T-cell (primary cell): ENCODE measurements at regions not wholly inside any gene's neighbourhood (a gene's known extent, or its start where the extent isn't known, plus 50 kb on each side); places are given as distances from the start of the nearest gene placed in this dataset.
A peak's percentile ranks its signal among the peaks of the same experiment; 100 is the strongest.

ENCODE experiments used
- ATAC-seq, 4 experiments: fragments of 200-7000 bp in 3 of 4; fragments of 150-1000 bp in 1 of 4; cut with Tn5 transposase; replicated peaks in 1 of 4; 1 replicate in 3 of 4; 2 replicates in 1 of 4; pipeline ENCODE4 v1.10.0; 2021; ENCODE audit warnings: moderate library complexity in 3 of 4, mild to moderate bottlenecking in 2 of 4, moderate number of reproducible peaks in 1 of 4
- CTCF ChIA-PET, 2 donors: fragments of 300-600 bp; sonication (Branson Sonifier 250); formaldehyde crosslinking; loops; one replicate each; lab custom pipeline; 2022; ENCODE audit warnings: antibody characterized with exemption in 2 of 2; lab: Charles Lee
- POLR2A ChIA-PET, 2 donors: fragments of 300-600 bp; sonication (Branson Sonifier 250); formaldehyde crosslinking; loops; one replicate each; lab custom pipeline; 2022; ENCODE audit warnings: antibody characterized with exemption in 2 of 2; lab: Charles Lee
- DNase-seq, 35 experiments: peaks; one replicate each; pipeline versions ENCODE4 v3.0.0 to v3.0.0-alpha.2; 2013 to 2023
- H3K27ac ChIP-seq: one replicate; pipeline ENCODE4 v1.5.1; 2013; ENCODE audit warnings: low read length
- H3K27me3 ChIP-seq, 2 experiments: replicated peaks in 1 of 2; 1 replicate in 1 of 2; 2 replicates in 1 of 2; pipeline versions ENCODE4 v1.6.1 to v1.7.0; 2013; ENCODE audit warnings: low read length in 1 of 2, mixed read lengths in 1 of 2; ENCODE audit not compliant: control insufficient read depth in 2 of 2, insufficient read depth in 2 of 2; ENCODE audit errors: extremely low read depth in 1 of 2
- H3K36me3 ChIP-seq, 2 donors: 1 replicate in 1 of 2; 2 replicates in 1 of 2; pipeline versions ENCODE4 v1.6.1 to v1.7.0; 2013; ENCODE audit warnings: low read length in 1 of 2; ENCODE audit not compliant: control insufficient read depth in 2 of 2, insufficient read depth in 1 of 2; ENCODE audit errors: extremely low read depth in 1 of 2
- H3K4me1 ChIP-seq, 2 experiments: 1 replicate in 1 of 2; 2 replicates in 1 of 2; pipeline versions ENCODE4 v1.6.1 to v1.7.0; 2013; ENCODE audit warnings: low read length in 2 of 2, mixed read lengths in 1 of 2; ENCODE audit not compliant: insufficient read depth in 2 of 2, control insufficient read depth in 1 of 2; ENCODE audit errors: extremely low read depth in 1 of 2
- H3K4me3 ChIP-seq, 2 donors: 1 replicate in 1 of 2; 2 replicates in 1 of 2; pipeline versions ENCODE4 v1.5.1 to v1.7.0; 2013; ENCODE audit warnings: mild to moderate bottlenecking in 2 of 2, low read length in 1 of 2, moderate library complexity in 1 of 2; ENCODE audit not compliant: control insufficient read depth in 1 of 2; ENCODE audit errors: extremely low read depth in 1 of 2
- H3K9me3 ChIP-seq: 2 replicates; pipeline ENCODE4 v1.7.0; 2013
- H3K27ac Mint-ChIP-seq, 2 donors: one replicate each; pipeline ENCODE4 v1.8.0; 2020 to 2021; ENCODE audit warnings: mild to moderate bottlenecking in 2 of 2, mixed read lengths in 2 of 2
- H3K27me3 Mint-ChIP-seq, 2 donors: one replicate each; pipeline ENCODE4 v1.8.0; 2021 to 2022; ENCODE audit warnings: mixed read lengths in 2 of 2
- H3K36me3 Mint-ChIP-seq: one replicate; pipeline ENCODE4 v1.8.0; 2021; ENCODE audit warnings: mixed read lengths
- H3K4me1 Mint-ChIP-seq, 3 donors: one replicate each; pipeline ENCODE4 v1.8.0; 2020 to 2022; ENCODE audit warnings: mixed read lengths in 3 of 3, mild to moderate bottlenecking in 1 of 3
- H3K4me3 Mint-ChIP-seq, 3 donors: one replicate each; pipeline ENCODE4 v1.8.0; 2020 to 2022; ENCODE audit warnings: mild to moderate bottlenecking in 3 of 3, mixed read lengths in 3 of 3, moderate library complexity in 3 of 3
- H3K9me3 Mint-ChIP-seq, 3 donors: one replicate each; pipeline ENCODE4 v1.8.0; 2020 to 2022; ENCODE audit warnings: mixed read lengths in 3 of 3
- WGBS: methylation state at CpG from one replicate; pipeline ENCODE4 v1.1.5; 2013; ENCODE audit warnings: missing lambda C conversion rate; ENCODE audit not compliant: insufficient coverage; 5-methylcytosine and 5-hydroxymethylcytosine counted together

- peak in 5 of 35 experiments; percentile 1 to 11 (median 2) for DNase-seq
- no peak for ATAC-seq
- H3K27me3 ChIP-seq, result peaks cover 3 to 7% of the 10 kb centered on the region in 2 experiments
- H3K27ac Mint-ChIP-seq, result no peak overlapping the region
- no peak overlapping the region for H3K27ac ChIP-seq
- no peaks in the 10 kb centered on the region for H3K9me3 ChIP-seq
- no peaks in the 10 kb centered on the region for H3K4me1 ChIP-seq
- peaks cover 15 to 40% of the 10 kb centered on the region in 2 donors for H3K27me3 Mint-ChIP-seq
- H3K4me1 Mint-ChIP-seq, result peaks cover 0 to 3% (median 3%) of the 10 kb centered on the region in 3 donors
- H3K4me3 Mint-ChIP-seq, result no peak overlapping the region
- 22% methylated on average over 7 of the region's 12 CpGs for WGBS
- no peaks in the 10 kb centered on the region for H3K9me3 Mint-ChIP-seq
- CTCF ChIA-PET, result no interaction called here
- no peak overlapping the region for H3K4me3 ChIP-seq
- H3K36me3 ChIP-seq, result no peaks in the 10 kb centered on the region
- H3K36me3 Mint-ChIP-seq, result no peaks in the 10 kb centered on the region
- POLR2A ChIA-PET, result no interaction called here
These were observed 201.7 kb downstream of the EXOC5 start for GRCh38 chr14:57066887-57067513.

GRCh38 chr14:57066463-57066862 lies 202.2 kb downstream of the EXOC5 start:
- Histone ChIP-seq H3K27ac (no peak overlapping the region), H3K9me3 (no peaks in the 10 kb centered on the region), H3K36me3 (no peaks in the 10 kb centered on the region), H3K27me3 (peaks cover 3 to 7% of the 10 kb centered on the region in 2 experiments), H3K4me3 (no peak overlapping the region), H3K4me1 (no peaks in the 10 kb centered on the region)
- Mint-ChIP-seq H3K27me3 (peaks cover 12 to 40% of the 10 kb centered on the region in 2 donors), H3K4me3 (no peak overlapping the region), H3K9me3 (no peaks in the 10 kb centered on the region), H3K36me3 (no peaks in the 10 kb centered on the region), H3K27ac (no peak overlapping the region), H3K4me1 (peaks cover 0 to 3% (median 3%) of the 10 kb centered on the region in 3 donors)
- ChIA-PET POLR2A (no interaction called here), CTCF (no interaction called here)
- 100% methylated on average over 2 of the region's 4 CpGs for WGBS
- DNase-seq (no peak), ATAC-seq (no peak)

DNA sequence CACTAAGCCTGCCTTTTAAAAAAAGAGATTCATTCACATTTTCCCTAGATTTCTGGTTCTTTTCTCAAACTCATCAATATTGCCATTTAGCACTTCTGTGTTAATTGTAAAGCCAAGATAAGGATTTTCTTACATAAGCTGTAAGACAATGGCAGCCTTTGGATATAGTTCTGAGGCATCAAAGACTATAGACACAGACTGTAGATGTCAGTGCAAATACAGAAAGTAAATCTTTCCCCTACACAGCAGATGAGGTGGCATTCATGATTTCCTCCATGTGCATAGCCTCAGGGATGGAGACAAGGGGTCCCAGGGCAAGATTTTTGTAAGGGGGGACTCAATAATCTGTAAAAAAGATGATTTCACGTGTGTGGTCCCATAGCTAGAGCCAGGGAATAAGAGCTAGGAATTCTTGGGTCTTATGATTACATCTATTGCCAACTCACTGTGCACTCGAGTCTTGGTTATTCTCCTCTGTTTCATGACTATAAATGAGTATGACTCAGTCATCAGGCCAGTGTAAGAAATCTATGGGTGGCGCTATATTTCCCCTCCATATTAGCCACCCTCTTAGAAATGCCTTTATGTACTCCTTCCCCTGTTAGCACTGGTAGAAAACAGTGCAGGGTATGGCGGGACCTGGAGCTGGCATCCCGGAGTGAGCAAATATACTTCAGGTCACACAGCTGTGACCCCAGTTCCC lies 207.5 kb downstream of the EXOC5 start:
- no peaks in the 10 kb centered on the region for H3K36me3 ChIP-seq
- no peak overlapping the region for H3K4me3 Mint-ChIP-seq
- H3K27ac ChIP-seq, result no peak overlapping the region
- peaks cover 0 to 16% (median 9%) of the 10 kb centered on the region in 3 donors for H3K4me1 Mint-ChIP-seq
- ATAC-seq, result no peak
- no peaks in the 10 kb centered on the region for H3K27me3 ChIP-seq
- no peaks in the 10 kb centered on the region for H3K4me1 ChIP-seq
- no peak overlapping the region for H3K27ac Mint-ChIP-seq
- H3K9me3 ChIP-seq, result no peaks in the 10 kb centered on the region
- 53% methylated on average over 3 of the region's 5 CpGs for WGBS
- no peak overlapping the region for H3K4me3 ChIP-seq
- peaks cover 2 to 15% of the 10 kb centered on the region in 2 donors for H3K27me3 Mint-ChIP-seq
- DNase-seq, result no peak
- H3K9me3 Mint-ChIP-seq, result no peaks in the 10 kb centered on the region
- POLR2A ChIA-PET, result interaction anchor here in 1 of 2 donors (0.6 kb wide), 1 partner anchor 21 kb away, joined by 3 read pairs; no protein-coding TSS in a partner anchor
- no peaks in the 10 kb centered on the region for H3K36me3 Mint-ChIP-seq
- CTCF ChIA-PET, result no interaction called here

DNA sequence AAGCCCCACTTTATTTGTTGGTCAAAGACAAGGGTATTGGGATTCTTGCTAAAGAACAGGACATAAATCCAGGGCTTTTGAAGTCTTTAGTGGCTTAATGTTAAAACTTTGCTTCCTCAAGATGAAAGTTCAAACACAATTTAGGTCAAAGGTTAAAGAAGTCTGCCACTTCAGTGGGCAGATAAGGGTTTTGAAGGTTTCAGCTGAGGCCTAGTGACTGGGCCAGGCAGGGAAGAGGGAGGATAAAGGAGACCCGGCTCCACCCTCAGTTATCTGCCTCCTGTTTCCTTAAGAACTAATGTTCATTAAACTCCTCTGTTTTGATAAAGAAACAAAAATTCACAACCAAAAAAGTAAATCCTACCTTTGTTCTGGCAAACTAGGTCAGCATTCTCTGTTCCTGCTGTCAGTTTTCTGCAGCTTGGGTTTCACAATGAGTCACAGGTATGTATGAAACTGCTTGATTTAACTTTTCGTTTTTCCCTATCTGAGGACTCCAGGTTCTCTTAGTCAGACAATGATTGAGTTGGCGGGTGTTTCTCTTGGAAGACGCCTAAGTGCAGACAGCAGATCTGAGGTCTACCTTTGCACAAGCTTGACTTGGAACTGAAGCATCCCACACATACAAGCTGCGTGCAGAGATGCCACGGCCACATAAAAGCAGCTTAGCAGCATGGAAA lies 208.3 kb downstream of the EXOC5 start:
- H3K9me3 ChIP-seq, result no peaks in the 10 kb centered on the region
- H3K4me3 Mint-ChIP-seq, result no peak overlapping the region
- peaks cover 2 to 15% of the 10 kb centered on the region in 2 donors for H3K27me3 Mint-ChIP-seq
- 26% methylated on average over 3 of the region's 6 CpGs for WGBS
- no peak overlapping the region for H3K27ac ChIP-seq
- peak overlapping the region; percentile 4 for H3K27ac Mint-ChIP-seq
- no peak overlapping the region for H3K4me3 ChIP-seq
- ChIA-PET POLR2A (no interaction called here), CTCF (no interaction called here)
- no peaks in the 10 kb centered on the region for H3K4me1 ChIP-seq
- H3K27me3 ChIP-seq, result no peaks in the 10 kb centered on the region
- ATAC-seq, result no peak
- peaks cover 0 to 16% (median 9%) of the 10 kb centered on the region in 3 donors for H3K4me1 Mint-ChIP-seq
- H3K36me3 ChIP-seq, result no peaks in the 10 kb centered on the region
- DNase-seq, result no peak
- H3K9me3 Mint-ChIP-seq, result no peaks in the 10 kb centered on the region
- H3K36me3 Mint-ChIP-seq, result no peaks in the 10 kb centered on the region

DNA sequence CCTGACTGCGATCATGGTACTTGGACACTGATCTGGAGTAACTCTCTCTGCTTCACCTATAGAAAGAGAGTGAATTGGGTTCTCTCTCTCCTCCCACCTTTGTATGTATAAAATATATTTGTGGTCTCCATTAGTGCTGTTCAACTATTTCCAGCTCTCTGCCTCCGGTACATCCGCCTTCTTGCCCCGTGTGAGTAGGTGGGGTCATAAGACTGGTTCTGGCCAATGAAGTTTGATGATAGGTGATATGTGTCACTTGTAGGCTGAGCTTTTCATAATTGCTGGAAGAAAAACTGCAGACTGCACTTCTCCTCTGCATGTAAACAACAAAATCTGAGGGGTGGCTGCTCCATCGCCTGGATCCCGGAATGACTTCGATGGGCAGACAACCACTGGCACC lies 210.4 kb downstream of the EXOC5 start:
- ChIA-PET CTCF (no interaction called here), POLR2A (no interaction called here)
- Mint-ChIP-seq H3K4me3 (no peak overlapping the region), H3K9me3 (no peaks in the 10 kb centered on the region), H3K36me3 (no peaks in the 10 kb centered on the region), H3K4me1 (peaks cover 0 to 16% (median 9%) of the 10 kb centered on the region in 3 donors), H3K27me3 (peaks cover 2 to 15% of the 10 kb centered on the region in 2 donors), H3K27ac (no peak overlapping the region)
- no peaks in the 10 kb centered on the region for H3K27me3 ChIP-seq
- WGBS, result no CpG with 5 or more reads among the region's 7 CpGs
- H3K4me1 ChIP-seq, result no peaks in the 10 kb centered on the region
- ATAC-seq (no peak), DNase-seq (no peak)
- no peak overlapping the region for H3K27ac ChIP-seq
- no peaks in the 10 kb centered on the region for H3K9me3 ChIP-seq
- H3K4me3 ChIP-seq, result no peak overlapping the region
- H3K36me3 ChIP-seq, result no peaks in the 10 kb centered on the region

DNA sequence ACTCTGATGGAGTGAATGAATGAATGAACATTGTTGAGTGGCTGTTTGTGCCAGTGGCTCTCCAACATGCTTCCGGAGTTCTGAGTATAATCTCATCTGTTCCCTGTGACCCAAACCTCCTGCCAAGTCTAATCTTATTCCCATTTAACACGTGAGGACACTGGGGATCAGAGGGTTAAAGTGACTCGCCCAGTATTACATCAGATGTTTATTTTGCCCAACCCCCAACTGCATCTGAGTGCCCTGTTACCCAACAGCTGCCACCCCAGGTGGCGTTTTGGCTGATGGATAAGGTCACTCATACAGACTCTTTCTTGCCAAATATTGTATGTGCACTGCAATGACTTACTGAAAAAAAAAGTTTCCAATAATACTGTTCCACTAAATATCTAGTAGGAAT lies 210.9 kb downstream of the EXOC5 start:
- Mint-ChIP-seq H3K27ac (no peak overlapping the region), H3K4me3 (no peak overlapping the region), H3K9me3 (no peaks in the 10 kb centered on the region), H3K36me3 (no peaks in the 10 kb centered on the region), H3K27me3 (peaks cover under 1 to 12% of the 10 kb centered on the region in 2 donors), H3K4me1 (peaks cover 0 to 16% (median 9%) of the 10 kb centered on the region in 3 donors)
- Histone ChIP-seq H3K4me1 (no peaks in the 10 kb centered on the region), H3K27me3 (no peaks in the 10 kb centered on the region), H3K36me3 (no peaks in the 10 kb centered on the region), H3K9me3 (no peaks in the 10 kb centered on the region), H3K4me3 (no peak overlapping the region), H3K27ac (no peak overlapping the region)
- CTCF ChIA-PET, result no interaction called here
- ATAC-seq (no peak), DNase-seq (no peak)
- no CpG with 5 or more reads among the region's 4 CpGs for WGBS
- POLR2A ChIA-PET, result no interaction called here
